ENCODE measurements at regions not wholly inside any gene's neighbourhood (a gene's known extent, or its start where the extent isn't known, plus 50 kb on each side); places are given as distances from the start of the nearest gene placed in this dataset.

GRCh38 chr3:28124882-28125281 lies 116.5 kb upstream of the CMC1 start:
- TF ChIP-seq CTCF (IDR thresholded peaks at IDR 0.05) (no peak), EP300 (IDR thresholded peaks at IDR 0.05) (no peak), POLR2A (IDR thresholded peaks at IDR 0.05) (no peak)
